GM23338 (cell line): ENCODE measurements at regions not wholly inside any gene's neighbourhood (a gene's known extent, or its start where the extent isn't known, plus 50 kb on each side); places are given as distances from the start of the nearest gene placed in this dataset.

ENCODE experiments used
- ATAC-seq: fragments of 200-7000 bp; cut with Tn5 transposase; 3 replicates; pipeline ENCODE4 v1.9.1; 2020
- DNase-seq: peaks from one replicate; pipeline ENCODE4 v3.0.0-alpha.2; 2015; ENCODE audit warnings: low spot score
- H2AFZ ChIP-seq: fragments of 200-600 bp; sonication (generic); 2 replicates; pipeline ENCODE4 v1.8.0; 2016; ENCODE audit warnings: antibody characterized with exemption, mild to moderate bottlenecking, moderate library complexity
- H3F3A ChIP-seq: fragments of 200-600 bp; sonication (generic); replicated peaks from 2 replicates; pipeline ENCODE4 v1.8.0; 2017; ENCODE audit warnings: antibody characterized with exemption, mixed run types, low read depth
- H3K27ac ChIP-seq: fragments of 200-600 bp; sonication (generic); 2 replicates; pipeline ENCODE4 v1.6.1; 2016; ENCODE audit warnings: low read depth
- H3K27me3 ChIP-seq: fragments of 200-600 bp; sonication (generic); 2 replicates; pipeline ENCODE4 v1.8.0; 2016; ENCODE audit warnings: mild to moderate bottlenecking, mixed run types, moderate library complexity; ENCODE audit not compliant: insufficient read depth
- H3K36me3 ChIP-seq: fragments of 200-600 bp; sonication (generic); 2 replicates; pipeline ENCODE4 v1.8.0; 2016; ENCODE audit warnings: mild to moderate bottlenecking; ENCODE audit not compliant: insufficient read depth
- H3K4me1 ChIP-seq: fragments of 200-600 bp; sonication (generic); 2 replicates; pipeline ENCODE4 v1.8.0; 2016; ENCODE audit warnings: mild to moderate bottlenecking, moderate library complexity; ENCODE audit not compliant: insufficient read depth
- H3K4me2 ChIP-seq: fragments of 200-600 bp; sonication (generic); 2 replicates; pipeline ENCODE4 v1.7.1; 2017; ENCODE audit warnings: mixed run types
- H3K4me3 ChIP-seq: fragments of 200-600 bp; sonication (generic); 2 replicates; pipeline ENCODE4 v1.6.1; 2016; ENCODE audit warnings: mixed run types
- H3K79me2 ChIP-seq: fragments of 200-600 bp; sonication (generic); replicated peaks from 2 replicates; pipeline ENCODE4 v1.8.0; 2017; ENCODE audit warnings: mild to moderate bottlenecking; ENCODE audit not compliant: insufficient read depth
- H3K9me2 ChIP-seq: fragments of 200-600 bp; sonication (generic); 2 replicates; pipeline ENCODE4 v1.8.0; 2017; ENCODE audit not compliant: insufficient read depth
- H4K20me1 ChIP-seq: fragments of 200-600 bp; sonication (generic); replicated peaks from 2 replicates; pipeline ENCODE4 v1.8.0; 2017; ENCODE audit warnings: mild to moderate bottlenecking; ENCODE audit not compliant: insufficient read depth
- H3K27ac Mint-ChIP-seq: 2 replicates; pipeline ENCODE4 v1.8.0; 2020; ENCODE audit warnings: inconsistent platforms, mild to moderate bottlenecking, moderate library complexity, mixed read lengths
- H3K27me3 Mint-ChIP-seq: 3 replicates; pipeline ENCODE4 v1.8.0; 2022; ENCODE audit warnings: low read depth, mild to moderate bottlenecking, moderate library complexity, mixed read lengths, inconsistent platforms; ENCODE audit not compliant: insufficient read depth, poor library complexity
- H3K36me3 Mint-ChIP-seq: 3 replicates; pipeline ENCODE4 v1.8.0; 2021; ENCODE audit warnings: low read depth, mild to moderate bottlenecking, inconsistent platforms, moderate library complexity, mixed read lengths
- H3K4me1 Mint-ChIP-seq: 3 replicates; pipeline ENCODE4 v1.8.0; 2020; ENCODE audit warnings: mild to moderate bottlenecking, inconsistent platforms, mixed read lengths
- H3K4me3 Mint-ChIP-seq: 3 replicates; pipeline ENCODE4 v1.8.0; 2021; ENCODE audit warnings: moderate library complexity, mild to moderate bottlenecking, inconsistent platforms, mixed read lengths
- H3K9me3 Mint-ChIP-seq: 3 replicates; pipeline ENCODE4 v1.8.0; 2020; ENCODE audit warnings: moderate library complexity, mild to moderate bottlenecking, inconsistent platforms, mixed read lengths
- EZH2 ChIP-seq: fragments of 200-600 bp; sonication (generic); IDR thresholded peaks from one replicate; pipeline ENCODE4 v1.8.0; 2017; ENCODE audit warnings: antibody characterized with exemption, mild to moderate bottlenecking, low read depth; ENCODE audit not compliant: unreplicated experiment
- POLR2AphosphoS5 ChIP-seq: IDR thresholded peaks from 2 replicates; pipeline ENCODE4 v1.6.1; 2016; ENCODE audit warnings: antibody characterized with exemption, low read depth
- ZNF331 ChIP-seq: fragments of 250-450 bp; sonication (Bioruptor Pico); IDR thresholded peaks from 2 replicates; pipeline ENCODE4 v1.5.0; 2020; ENCODE audit warnings: low read depth, mild to moderate bottlenecking, moderate library complexity
- TF ChIP-seq, protein P1 (sequence below): fragments of 250-450 bp; sonication (Bioruptor Pico); IDR thresholded peaks from 2 replicates; pipeline ENCODE4 v1.5.0; 2020; ENCODE audit warnings: mild to moderate bottlenecking, moderate library complexity
- TF ChIP-seq, protein P2 (sequence below): IDR thresholded peaks from 2 replicates; pipeline ENCODE4 v1.6.1; 2016; ENCODE audit warnings: antibody characterized with exemption
- TF ChIP-seq, protein P3 (sequence below), 2 experiments: fragments of 200-600 bp in 1 of 2; sonication (generic) in 1 of 2; conservative IDR thresholded peaks; 2 replicates each; pipeline versions ENCODE4 v1.5.1 to v1.6.1; 2016 to 2017; ENCODE audit warnings: antibody characterized with exemption in 2 of 2, low read depth in 2 of 2, mild to moderate bottlenecking in 2 of 2, moderate library complexity in 1 of 2
- TF ChIP-seq, protein P4 (sequence below): IDR thresholded peaks from one replicate; pipeline ENCODE4 v1.6.1; 2018; ENCODE audit warnings: antibody characterized with exemption; ENCODE audit not compliant: unreplicated experiment

DNA sequence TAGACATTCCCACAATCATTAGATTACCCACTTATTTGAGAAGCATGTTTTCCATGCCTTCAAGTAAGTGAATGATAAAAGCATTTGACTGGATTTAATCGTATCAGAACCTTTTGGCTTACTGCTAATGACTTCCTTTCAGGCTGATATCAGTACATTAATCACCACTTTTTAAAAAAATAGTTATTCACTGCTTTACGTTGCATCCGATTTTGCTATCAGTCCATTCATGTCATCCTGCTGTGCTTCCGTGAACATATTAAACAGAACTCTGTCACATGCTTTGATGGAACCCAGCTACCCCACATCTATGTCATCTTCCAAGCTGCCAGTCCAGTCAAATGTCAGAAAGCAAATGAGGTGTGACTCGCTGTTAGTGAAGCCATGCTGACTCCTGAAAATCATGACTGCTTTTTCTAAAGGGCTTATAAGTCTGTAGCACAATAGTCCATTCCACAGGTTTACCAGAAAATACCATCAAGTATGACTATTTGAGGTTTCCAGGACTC lies 440.9 kb downstream of the IRS2 start:
- Histone ChIP-seq H3K4me3 (no peak overlapping the region), H3K27me3 (no peaks in the 10 kb centered on the region), H3K36me3 (0 out of 2 replicates have a peak, but pooled peaks cover 3% of the 10 kb centered on the region), H3K4me2 (no peak overlapping the region), H3K4me1 (no peaks in the 10 kb centered on the region), H3K9me2 (no peaks in the 10 kb centered on the region; the same call in 1 of the 2 replicates), H4K20me1 (no peaks in the 10 kb centered on the region), H2AFZ (no peak overlapping the region), H3K27ac (no peak overlapping the region), H3K79me2 (no peaks in the 10 kb centered on the region), H3F3A (no peaks in the 10 kb centered on the region)
- H3K36me3 Mint-ChIP-seq: no peaks in the 10 kb centered on the region
- H3K27me3 Mint-ChIP-seq: peaks cover 3% of the 10 kb centered on the region
- DNase-seq (no peak), ATAC-seq (no peak)
- H3K4me3 Mint-ChIP-seq: no peak overlapping the region
- no peaks in the 10 kb centered on the region for H3K4me1 Mint-ChIP-seq
- H3K27ac Mint-ChIP-seq: no peak overlapping the region
- no peak for TF ChIP-seq EZH2
- TF ChIP-seq, protein P1, sequence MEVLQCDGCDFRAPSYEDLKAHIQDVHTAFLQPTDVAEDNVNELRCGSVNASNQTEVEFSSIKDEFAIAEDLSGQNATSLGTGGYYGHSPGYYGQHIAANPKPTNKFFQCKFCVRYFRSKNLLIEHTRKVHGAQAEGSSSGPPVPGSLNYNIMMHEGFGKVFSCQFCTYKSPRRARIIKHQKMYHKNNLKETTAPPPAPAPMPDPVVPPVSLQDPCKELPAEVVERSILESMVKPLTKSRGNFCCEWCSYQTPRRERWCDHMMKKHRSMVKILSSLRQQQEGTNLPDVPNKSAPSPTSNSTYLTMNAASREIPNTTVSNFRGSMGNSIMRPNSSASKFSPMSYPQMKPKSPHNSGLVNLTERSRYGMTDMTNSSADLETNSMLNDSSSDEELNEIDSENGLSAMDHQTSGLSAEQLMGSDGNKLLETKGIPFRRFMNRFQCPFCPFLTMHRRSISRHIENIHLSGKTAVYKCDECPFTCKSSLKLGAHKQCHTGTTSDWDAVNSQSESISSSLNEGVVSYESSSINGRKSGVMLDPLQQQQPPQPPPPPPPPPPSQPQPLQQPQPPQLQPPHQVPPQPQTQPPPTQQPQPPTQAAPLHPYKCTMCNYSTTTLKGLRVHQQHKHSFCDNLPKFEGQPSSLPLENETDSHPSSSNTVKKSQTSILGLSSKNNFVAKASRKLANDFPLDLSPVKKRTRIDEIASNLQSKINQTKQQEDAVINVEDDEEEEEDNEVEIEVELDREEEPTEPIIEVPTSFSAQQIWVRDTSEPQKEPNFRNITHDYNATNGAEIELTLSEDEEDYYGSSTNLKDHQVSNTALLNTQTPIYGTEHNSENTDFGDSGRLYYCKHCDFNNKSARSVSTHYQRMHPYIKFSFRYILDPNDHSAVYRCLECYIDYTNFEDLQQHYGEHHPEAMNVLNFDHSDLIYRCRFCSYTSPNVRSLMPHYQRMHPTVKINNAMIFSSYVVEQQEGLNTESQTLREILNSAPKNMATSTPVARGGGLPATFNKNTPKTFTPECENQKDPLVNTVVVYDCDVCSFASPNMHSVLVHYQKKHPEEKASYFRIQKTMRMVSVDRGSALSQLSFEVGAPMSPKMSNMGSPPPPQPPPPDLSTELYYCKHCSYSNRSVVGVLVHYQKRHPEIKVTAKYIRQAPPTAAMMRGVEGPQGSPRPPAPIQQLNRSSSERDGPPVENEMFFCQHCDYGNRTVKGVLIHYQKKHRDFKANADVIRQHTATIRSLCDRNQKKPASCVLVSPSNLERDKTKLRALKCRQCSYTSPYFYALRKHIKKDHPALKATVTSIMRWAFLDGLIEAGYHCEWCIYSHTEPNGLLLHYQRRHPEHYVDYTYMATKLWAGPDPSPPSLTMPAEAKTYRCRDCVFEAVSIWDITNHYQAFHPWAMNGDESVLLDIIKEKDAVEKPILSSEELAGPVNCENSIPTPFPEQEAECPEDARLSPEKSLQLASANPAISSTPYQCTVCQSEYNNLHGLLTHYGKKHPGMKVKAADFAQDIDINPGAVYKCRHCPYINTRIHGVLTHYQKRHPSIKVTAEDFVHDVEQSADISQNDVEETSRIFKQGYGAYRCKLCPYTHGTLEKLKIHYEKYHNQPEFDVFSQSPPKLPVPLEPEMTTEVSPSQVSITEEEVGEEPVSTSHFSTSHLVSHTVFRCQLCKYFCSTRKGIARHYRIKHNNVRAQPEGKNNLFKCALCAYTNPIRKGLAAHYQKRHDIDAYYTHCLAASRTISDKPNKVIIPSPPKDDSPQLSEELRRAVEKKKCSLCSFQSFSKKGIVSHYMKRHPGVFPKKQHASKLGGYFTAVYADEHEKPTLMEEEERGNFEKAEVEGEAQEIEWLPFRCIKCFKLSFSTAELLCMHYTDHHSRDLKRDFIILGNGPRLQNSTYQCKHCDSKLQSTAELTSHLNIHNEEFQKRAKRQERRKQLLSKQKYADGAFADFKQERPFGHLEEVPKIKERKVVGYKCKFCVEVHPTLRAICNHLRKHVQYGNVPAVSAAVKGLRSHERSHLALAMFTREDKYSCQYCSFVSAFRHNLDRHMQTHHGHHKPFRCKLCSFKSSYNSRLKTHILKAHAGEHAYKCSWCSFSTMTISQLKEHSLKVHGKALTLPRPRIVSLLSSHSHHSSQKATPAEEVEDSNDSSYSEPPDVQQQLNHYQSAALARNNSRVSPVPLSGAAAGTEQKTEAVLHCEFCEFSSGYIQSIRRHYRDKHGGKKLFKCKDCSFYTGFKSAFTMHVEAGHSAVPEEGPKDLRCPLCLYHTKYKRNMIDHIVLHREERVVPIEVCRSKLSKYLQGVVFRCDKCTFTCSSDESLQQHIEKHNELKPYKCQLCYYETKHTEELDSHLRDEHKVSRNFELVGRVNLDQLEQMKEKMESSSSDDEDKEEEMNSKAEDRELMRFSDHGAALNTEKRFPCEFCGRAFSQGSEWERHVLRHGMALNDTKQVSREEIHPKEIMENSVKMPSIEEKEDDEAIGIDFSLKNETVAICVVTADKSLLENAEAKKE: no peak
- no peak for TF ChIP-seq POLR2AphosphoS5
- TF ChIP-seq, protein P2, sequence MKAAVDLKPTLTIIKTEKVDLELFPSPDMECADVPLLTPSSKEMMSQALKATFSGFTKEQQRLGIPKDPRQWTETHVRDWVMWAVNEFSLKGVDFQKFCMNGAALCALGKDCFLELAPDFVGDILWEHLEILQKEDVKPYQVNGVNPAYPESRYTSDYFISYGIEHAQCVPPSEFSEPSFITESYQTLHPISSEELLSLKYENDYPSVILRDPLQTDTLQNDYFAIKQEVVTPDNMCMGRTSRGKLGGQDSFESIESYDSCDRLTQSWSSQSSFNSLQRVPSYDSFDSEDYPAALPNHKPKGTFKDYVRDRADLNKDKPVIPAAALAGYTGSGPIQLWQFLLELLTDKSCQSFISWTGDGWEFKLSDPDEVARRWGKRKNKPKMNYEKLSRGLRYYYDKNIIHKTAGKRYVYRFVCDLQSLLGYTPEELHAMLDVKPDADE: no peak
- TF ChIP-seq, protein P3, sequence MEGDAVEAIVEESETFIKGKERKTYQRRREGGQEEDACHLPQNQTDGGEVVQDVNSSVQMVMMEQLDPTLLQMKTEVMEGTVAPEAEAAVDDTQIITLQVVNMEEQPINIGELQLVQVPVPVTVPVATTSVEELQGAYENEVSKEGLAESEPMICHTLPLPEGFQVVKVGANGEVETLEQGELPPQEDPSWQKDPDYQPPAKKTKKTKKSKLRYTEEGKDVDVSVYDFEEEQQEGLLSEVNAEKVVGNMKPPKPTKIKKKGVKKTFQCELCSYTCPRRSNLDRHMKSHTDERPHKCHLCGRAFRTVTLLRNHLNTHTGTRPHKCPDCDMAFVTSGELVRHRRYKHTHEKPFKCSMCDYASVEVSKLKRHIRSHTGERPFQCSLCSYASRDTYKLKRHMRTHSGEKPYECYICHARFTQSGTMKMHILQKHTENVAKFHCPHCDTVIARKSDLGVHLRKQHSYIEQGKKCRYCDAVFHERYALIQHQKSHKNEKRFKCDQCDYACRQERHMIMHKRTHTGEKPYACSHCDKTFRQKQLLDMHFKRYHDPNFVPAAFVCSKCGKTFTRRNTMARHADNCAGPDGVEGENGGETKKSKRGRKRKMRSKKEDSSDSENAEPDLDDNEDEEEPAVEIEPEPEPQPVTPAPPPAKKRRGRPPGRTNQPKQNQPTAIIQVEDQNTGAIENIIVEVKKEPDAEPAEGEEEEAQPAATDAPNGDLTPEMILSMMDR (conservative IDR thresholded peaks at IDR 0.05; ENCODE audit: low read depth in 2 of 2): no peak
- TF ChIP-seq, protein P4, sequence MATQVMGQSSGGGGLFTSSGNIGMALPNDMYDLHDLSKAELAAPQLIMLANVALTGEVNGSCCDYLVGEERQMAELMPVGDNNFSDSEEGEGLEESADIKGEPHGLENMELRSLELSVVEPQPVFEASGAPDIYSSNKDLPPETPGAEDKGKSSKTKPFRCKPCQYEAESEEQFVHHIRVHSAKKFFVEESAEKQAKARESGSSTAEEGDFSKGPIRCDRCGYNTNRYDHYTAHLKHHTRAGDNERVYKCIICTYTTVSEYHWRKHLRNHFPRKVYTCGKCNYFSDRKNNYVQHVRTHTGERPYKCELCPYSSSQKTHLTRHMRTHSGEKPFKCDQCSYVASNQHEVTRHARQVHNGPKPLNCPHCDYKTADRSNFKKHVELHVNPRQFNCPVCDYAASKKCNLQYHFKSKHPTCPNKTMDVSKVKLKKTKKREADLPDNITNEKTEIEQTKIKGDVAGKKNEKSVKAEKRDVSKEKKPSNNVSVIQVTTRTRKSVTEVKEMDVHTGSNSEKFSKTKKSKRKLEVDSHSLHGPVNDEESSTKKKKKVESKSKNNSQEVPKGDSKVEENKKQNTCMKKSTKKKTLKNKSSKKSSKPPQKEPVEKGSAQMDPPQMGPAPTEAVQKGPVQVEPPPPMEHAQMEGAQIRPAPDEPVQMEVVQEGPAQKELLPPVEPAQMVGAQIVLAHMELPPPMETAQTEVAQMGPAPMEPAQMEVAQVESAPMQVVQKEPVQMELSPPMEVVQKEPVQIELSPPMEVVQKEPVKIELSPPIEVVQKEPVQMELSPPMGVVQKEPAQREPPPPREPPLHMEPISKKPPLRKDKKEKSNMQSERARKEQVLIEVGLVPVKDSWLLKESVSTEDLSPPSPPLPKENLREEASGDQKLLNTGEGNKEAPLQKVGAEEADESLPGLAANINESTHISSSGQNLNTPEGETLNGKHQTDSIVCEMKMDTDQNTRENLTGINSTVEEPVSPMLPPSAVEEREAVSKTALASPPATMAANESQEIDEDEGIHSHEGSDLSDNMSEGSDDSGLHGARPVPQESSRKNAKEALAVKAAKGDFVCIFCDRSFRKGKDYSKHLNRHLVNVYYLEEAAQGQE: no peak
- TF ChIP-seq ZNF331: no peak
- no peaks in the 10 kb centered on the region for H3K9me3 Mint-ChIP-seq
